Heart left ventricle (tissue), 16 donors: ENCODE measurements at regions not wholly inside any gene's neighbourhood (a gene's known extent, or its start where the extent isn't known, plus 50 kb on each side); places are given as distances from the start of the nearest gene placed in this dataset.

Source experiments
- ATAC-seq, 4 donors: fragments of 200-7000 bp; cut with Tn5 transposase; one replicate each; pipeline ENCODE4 v1.9.1; 2020 to 2022; ENCODE audit warnings: moderate library complexity in 4 of 4, mild to moderate bottlenecking in 3 of 4, moderate number of reproducible peaks in 1 of 4
- DNase-seq, 5 donors: peaks; one replicate each; pipeline ENCODE4 v3.0.0-alpha.2; 2020
- H3K27ac ChIP-seq, 12 donors: fragments of 200-600 bp; sonication (generic) in 4 of 12; one replicate each; pipeline versions ENCODE4 v1.5.0 to v1.8.0; 2016 to 2022; ENCODE audit warnings: mild to moderate bottlenecking in 2 of 12
- H3K27me3 ChIP-seq, 9 donors: fragments of 200-600 bp; sonication (generic) in 2 of 9; one replicate each; pipeline versions ENCODE4 v1.5.1 to v1.8.0; 2016 to 2022; ENCODE audit warnings: mild to moderate bottlenecking in 3 of 9
- H3K36me3 ChIP-seq, 9 donors: fragments of 200-600 bp; sonication (generic) in 2 of 9; one replicate each; pipeline versions ENCODE4 v1.5.0 to v1.8.0; 2018 to 2022; ENCODE audit warnings: mild to moderate bottlenecking in 2 of 9
- H3K4me1 ChIP-seq, 12 donors: fragments of 200-600 bp; sonication (generic) in 4 of 12; one replicate each; pipeline versions ENCODE4 v1.5.0 to v1.8.0; 2016 to 2022; ENCODE audit warnings: mild to moderate bottlenecking in 3 of 12
- H3K4me3 ChIP-seq, 12 donors: fragments of 200-600 bp; sonication (generic) in 4 of 12; one replicate each; pipeline versions ENCODE4 v1.5.0 to v1.8.0; 2017 to 2022; ENCODE audit warnings: mild to moderate bottlenecking in 9 of 12, moderate library complexity in 4 of 12
- H3K9me3 ChIP-seq, 12 donors: fragments of 200-600 bp; sonication (generic) in 4 of 12; one replicate each; pipeline versions ENCODE4 v1.5.0 to v1.8.0; 2016 to 2022; ENCODE audit warnings: mild to moderate bottlenecking in 1 of 12
- POLR2A ChIP-seq, 2 donors: fragments of 450-650 bp; IDR thresholded peaks; one replicate each; pipeline ENCODE4 v1.6.1; 2017; ENCODE audit warnings: antibody characterized with exemption in 2 of 2, mild to moderate bottlenecking in 2 of 2, moderate library complexity in 2 of 2
- WGBS, 4 donors: extraction: QIAGEN DNeasy Blood & Tissue Kit in 2 of 4; methylation state at CpG; one replicate each; pipeline versions ENCODE4 v1.1.5 to v1.1.7; 2013 to 2018; 5-methylcytosine and 5-hydroxymethylcytosine counted together
- intact Hi-C, 10 donors: fragments of 100-400 bp; cut with DNase I; formaldehyde crosslinking; loops; one replicate each; pipeline versions ENCODE4 v1.11.1 to v1.14.2; 2022
- TF ChIP-seq, protein P1 (sequence below), 12 donors: fragments of 200-600 bp; sonication (generic) in 4 of 12; IDR thresholded peaks; one replicate each; pipeline versions ENCODE4 v1.5.0 to v1.8.0; 2018 to 2022; ENCODE audit warnings: antibody characterized with exemption in 12 of 12, mild to moderate bottlenecking in 5 of 12
- donor health status: ischemic (EF 13 %, LVEDD 7.1; RV severe dilation, severe dysfunction).
- donor health status: healthy with polysubstance abuse.
- donor health status: DM: no; HTN: yes; CAD: no.
- donor health status: DM: no; HTN: no; CAD: no.
- donor health status: ischemic (EF 25% LVEDD 6.9; RV normal size, moderate dysfunction).
- donor health status: ischemic (EF 25% LVEDD 5.7; RV mildly dilated, moderate dysfunction).
- donor health status: healthy.
- donor health status: DM: yes; HTN: yes; CAD: no.
- donor health status: ischemic (EF 35%, LVEDD 5.7; RV mildly dilated, moderate dysfunction).
- donor health status: nonischemic (EF 11% LVEDD 7.7; RV severe dilation, severe dysfunction).
- donor health status: DM: yes; HTN: yes; CAD: no.
- donor health status: PGD.
- donor health status: ischemic (EF 29% LVEDD 5.4; RV normal size, mild dysfunction).
- donor health status: nonischemic (EF 23%, LVEDD 6.1; RV moderate dilation, normal function).

DNA sequence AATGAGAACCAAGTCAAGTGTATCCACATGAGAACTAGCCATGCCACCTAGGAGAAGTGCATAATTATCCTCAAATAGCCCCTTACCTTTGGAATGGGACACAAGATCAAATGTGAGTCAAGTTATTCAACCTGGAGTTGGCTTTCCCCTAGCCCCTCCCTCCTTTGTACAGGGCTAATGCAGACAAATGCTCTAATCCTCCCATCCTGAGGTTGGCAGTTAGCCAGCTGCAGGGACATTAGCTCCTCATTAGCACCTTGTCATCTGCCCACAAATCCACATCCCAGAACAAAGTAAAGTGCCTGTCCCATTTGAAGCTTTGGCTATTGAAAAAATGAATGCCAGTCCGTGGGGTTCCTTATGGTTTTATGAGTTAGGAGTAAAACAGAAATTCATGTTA lies 294.1 kb upstream of the FANCL start:
- Histone ChIP-seq H3K27me3 (peaks cover 0 to 8% (median 0%) of the 10 kb centered on the region in 9 donors), H3K27ac (no peak overlapping the region), H3K4me1 (no peaks in the 10 kb centered on the region), H3K9me3 (no peaks in the 10 kb centered on the region), H3K36me3 (no peaks in the 10 kb centered on the region), H3K4me3 (no peak overlapping the region)
- TF ChIP-seq POLR2A (IDR thresholded peaks at IDR 0.05): no peak
- TF ChIP-seq, protein P1, sequence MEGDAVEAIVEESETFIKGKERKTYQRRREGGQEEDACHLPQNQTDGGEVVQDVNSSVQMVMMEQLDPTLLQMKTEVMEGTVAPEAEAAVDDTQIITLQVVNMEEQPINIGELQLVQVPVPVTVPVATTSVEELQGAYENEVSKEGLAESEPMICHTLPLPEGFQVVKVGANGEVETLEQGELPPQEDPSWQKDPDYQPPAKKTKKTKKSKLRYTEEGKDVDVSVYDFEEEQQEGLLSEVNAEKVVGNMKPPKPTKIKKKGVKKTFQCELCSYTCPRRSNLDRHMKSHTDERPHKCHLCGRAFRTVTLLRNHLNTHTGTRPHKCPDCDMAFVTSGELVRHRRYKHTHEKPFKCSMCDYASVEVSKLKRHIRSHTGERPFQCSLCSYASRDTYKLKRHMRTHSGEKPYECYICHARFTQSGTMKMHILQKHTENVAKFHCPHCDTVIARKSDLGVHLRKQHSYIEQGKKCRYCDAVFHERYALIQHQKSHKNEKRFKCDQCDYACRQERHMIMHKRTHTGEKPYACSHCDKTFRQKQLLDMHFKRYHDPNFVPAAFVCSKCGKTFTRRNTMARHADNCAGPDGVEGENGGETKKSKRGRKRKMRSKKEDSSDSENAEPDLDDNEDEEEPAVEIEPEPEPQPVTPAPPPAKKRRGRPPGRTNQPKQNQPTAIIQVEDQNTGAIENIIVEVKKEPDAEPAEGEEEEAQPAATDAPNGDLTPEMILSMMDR (IDR thresholded peaks at IDR 0.05): no peak
- DNase-seq (no peak), ATAC-seq (no peak)
- WGBS, 4 donors: 15 to 37% (median 32%) methylated on average over 1 of the region's 1 CpG
- intact Hi-C loops: no loop called here

DNA sequence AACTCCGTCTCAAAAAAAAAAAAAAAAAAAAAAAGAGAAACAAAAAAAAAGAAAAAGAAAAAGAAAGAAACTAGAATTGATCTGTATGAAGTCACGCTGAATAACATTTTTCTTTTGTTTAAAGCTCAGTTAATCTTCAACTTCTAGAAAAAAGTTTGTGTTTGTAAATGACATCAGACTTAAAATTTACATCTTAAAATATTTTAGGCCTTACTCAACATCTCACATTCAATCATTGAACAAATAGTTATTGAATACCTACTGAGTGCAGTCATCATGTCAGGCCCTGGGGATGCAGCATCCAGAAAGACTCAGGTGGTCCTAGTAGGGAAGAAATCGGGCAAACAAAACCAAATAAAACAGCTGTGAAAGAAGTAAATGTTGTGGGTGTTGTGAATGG lies 292.3 kb upstream of the FANCL start:
- WGBS, 4 donors: 79 to 89% (median 84%) methylated on average over 3 of the region's 3 CpGs
- no peaks in the 10 kb centered on the region for H3K36me3 ChIP-seq
- TF ChIP-seq POLR2A (IDR thresholded peaks at IDR 0.05): no peak
- TF ChIP-seq, protein P1 (IDR thresholded peaks at IDR 0.05): no peak
- ATAC-seq (no peak), DNase-seq (no peak)
- no peaks in the 10 kb centered on the region for H3K4me1 ChIP-seq
- H3K4me3 ChIP-seq: no peak overlapping the region
- no peak overlapping the region for H3K27ac ChIP-seq
- H3K27me3 ChIP-seq: peaks cover 0 to 5% (median 0%) of the 10 kb centered on the region in 9 donors
- intact Hi-C loops: no loop called here
- no peaks in the 10 kb centered on the region for H3K9me3 ChIP-seq

DNA sequence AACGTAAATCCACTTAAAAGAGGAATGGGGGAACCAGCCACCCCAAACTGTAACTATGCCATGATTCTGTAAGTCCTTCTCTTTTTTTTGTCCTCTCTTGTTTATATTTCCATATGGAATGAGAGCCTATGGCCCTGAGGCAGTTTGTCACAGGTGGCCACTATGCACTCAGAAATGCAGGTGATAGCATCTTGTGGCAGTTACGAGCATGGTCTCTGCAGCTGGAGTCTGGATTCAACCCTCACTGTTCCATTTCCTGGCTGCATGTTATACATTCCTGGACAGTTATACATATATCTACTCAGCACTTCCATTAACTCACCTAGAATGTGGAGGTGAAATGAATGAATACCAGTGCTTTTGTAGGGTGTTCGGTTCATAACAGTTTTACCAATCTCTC lies 291.5 kb upstream of the FANCL start:
- ATAC-seq: no peak
- WGBS, 4 donors: 87 to 92% (median 90%) methylated on average over 3 of the region's 3 CpGs

DNA sequence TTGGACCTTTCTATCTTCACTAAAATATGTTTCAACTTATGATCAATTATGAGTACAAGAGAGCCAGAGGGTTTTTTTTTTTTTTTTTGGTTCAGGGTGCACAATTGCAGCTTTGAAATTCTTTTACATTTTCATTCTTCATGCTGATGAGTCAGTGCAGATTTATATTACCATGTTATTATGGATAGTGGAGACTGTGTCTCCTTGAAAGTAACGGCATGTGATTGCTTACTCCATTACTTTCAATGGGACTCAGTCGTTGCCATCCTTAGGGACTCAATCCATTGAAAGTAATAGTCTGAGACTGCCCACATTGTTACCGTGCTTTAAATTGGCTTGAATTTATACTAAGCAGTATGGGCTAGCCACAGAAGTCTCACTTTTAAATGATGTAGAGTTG lies 286.5 kb upstream of the FANCL start:
- ATAC-seq (no peak), DNase-seq (no peak)
- Histone ChIP-seq H3K4me3 (no peak overlapping the region), H3K4me1 (no peaks in the 10 kb centered on the region), H3K27ac (no peak overlapping the region), H3K36me3 (no peaks in the 10 kb centered on the region), H3K27me3 (no peaks in the 10 kb centered on the region), H3K9me3 (no peaks in the 10 kb centered on the region)
- WGBS, 4 donors: 80 to 84% (median 81%) methylated on average over 3 of the region's 3 CpGs
- intact Hi-C loops: no loop called here
- TF ChIP-seq, protein P1 (IDR thresholded peaks at IDR 0.05): no peak
- no peak for TF ChIP-seq POLR2A (IDR thresholded peaks at IDR 0.05)

More for the DNA sequence above, 291.5 kb upstream of the FANCL start:
- intact Hi-C loops: no loop called here
- no peaks in the 10 kb centered on the region for H3K4me1 ChIP-seq
- no peak overlapping the region for H3K4me3 ChIP-seq
- H3K36me3 ChIP-seq: no peaks in the 10 kb centered on the region
- no peak for DNase-seq
- H3K27me3 ChIP-seq: peaks cover 0 to 5% (median 0%) of the 10 kb centered on the region in 9 donors
- H3K27ac ChIP-seq: no peak overlapping the region
- TF ChIP-seq, protein P1 (IDR thresholded peaks at IDR 0.05): no peak
- no peak for TF ChIP-seq POLR2A (IDR thresholded peaks at IDR 0.05)
- H3K9me3 ChIP-seq: no peaks in the 10 kb centered on the region
